Mesothelial cell of epicardium (in vitro differentiated cells): ENCODE measurements at regions not wholly inside any gene's neighbourhood (a gene's known extent, or its start where the extent isn't known, plus 50 kb on each side); places are given as distances from the start of the nearest gene placed in this dataset.

Experiments used
- DNase-seq, 2 experiments: peaks; one replicate each; pipeline ENCODE4 v3.0.0; 2021; ENCODE audit warnings: low spot score in 2 of 2; ENCODE audit not compliant: unreplicated experiment in 2 of 2
- H3K27ac Mint-ChIP-seq: 2 replicates; pipeline ENCODE4 v1.8.0; 2021; ENCODE audit warnings: mixed read lengths
- H3K27me3 Mint-ChIP-seq: 2 replicates; pipeline ENCODE4 v1.8.0; 2021; ENCODE audit warnings: low read depth, mixed read lengths
- H3K36me3 Mint-ChIP-seq: 2 replicates; pipeline ENCODE4 v1.8.0; 2021; ENCODE audit warnings: mixed read lengths
- H3K4me1 Mint-ChIP-seq: 2 replicates; pipeline ENCODE4 v1.8.0; 2021; ENCODE audit warnings: mixed read lengths
- H3K4me3 Mint-ChIP-seq: 2 replicates; pipeline ENCODE4 v1.8.0; 2021; ENCODE audit warnings: mild to moderate bottlenecking, moderate library complexity, mixed read lengths
- H3K9me3 Mint-ChIP-seq: 2 replicates; pipeline ENCODE4 v1.8.0; 2021; ENCODE audit warnings: mixed read lengths
- TF ChIP-seq, protein P1 (sequence below): fragments of 200-600 bp; sonication (generic); IDR thresholded peaks from one replicate; pipeline ENCODE4 v1.5.0; 2021; ENCODE audit warnings: antibody characterized with exemption; ENCODE audit not compliant: unreplicated experiment

DNA sequence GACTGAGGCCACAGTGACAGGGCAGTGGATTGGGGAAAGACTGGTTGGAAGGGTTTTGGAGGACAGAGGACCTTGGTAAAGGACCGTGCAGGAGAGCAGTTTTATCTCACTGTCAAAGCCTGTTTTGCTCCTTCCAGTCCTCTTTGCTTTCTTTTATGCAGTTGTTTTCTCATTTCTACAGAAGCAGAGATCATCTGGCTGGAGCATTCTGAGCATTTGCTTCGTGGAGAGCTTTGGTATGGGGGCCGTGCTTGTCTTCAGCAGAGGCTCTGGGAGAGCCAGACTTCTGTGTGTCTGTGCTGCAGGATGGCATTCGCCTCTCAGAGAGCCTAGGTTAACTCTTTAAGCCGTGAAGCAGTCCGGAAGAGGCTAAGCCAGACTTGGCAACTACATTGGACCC lies 171.8 kb upstream of the TUT7 start:
- Mint-ChIP-seq H3K27me3 (peaks cover 26% of the 10 kb centered on the region), H3K4me3 (no peak overlapping the region), H3K9me3 (no peaks in the 10 kb centered on the region), H3K27ac (peak overlapping the region; percentile 74), H3K36me3 (no peaks in the 10 kb centered on the region), H3K4me1 (peaks cover 26% of the 10 kb centered on the region)
- DNase-seq: no peak
- TF ChIP-seq, protein P1, sequence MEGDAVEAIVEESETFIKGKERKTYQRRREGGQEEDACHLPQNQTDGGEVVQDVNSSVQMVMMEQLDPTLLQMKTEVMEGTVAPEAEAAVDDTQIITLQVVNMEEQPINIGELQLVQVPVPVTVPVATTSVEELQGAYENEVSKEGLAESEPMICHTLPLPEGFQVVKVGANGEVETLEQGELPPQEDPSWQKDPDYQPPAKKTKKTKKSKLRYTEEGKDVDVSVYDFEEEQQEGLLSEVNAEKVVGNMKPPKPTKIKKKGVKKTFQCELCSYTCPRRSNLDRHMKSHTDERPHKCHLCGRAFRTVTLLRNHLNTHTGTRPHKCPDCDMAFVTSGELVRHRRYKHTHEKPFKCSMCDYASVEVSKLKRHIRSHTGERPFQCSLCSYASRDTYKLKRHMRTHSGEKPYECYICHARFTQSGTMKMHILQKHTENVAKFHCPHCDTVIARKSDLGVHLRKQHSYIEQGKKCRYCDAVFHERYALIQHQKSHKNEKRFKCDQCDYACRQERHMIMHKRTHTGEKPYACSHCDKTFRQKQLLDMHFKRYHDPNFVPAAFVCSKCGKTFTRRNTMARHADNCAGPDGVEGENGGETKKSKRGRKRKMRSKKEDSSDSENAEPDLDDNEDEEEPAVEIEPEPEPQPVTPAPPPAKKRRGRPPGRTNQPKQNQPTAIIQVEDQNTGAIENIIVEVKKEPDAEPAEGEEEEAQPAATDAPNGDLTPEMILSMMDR: no peak

DNA sequence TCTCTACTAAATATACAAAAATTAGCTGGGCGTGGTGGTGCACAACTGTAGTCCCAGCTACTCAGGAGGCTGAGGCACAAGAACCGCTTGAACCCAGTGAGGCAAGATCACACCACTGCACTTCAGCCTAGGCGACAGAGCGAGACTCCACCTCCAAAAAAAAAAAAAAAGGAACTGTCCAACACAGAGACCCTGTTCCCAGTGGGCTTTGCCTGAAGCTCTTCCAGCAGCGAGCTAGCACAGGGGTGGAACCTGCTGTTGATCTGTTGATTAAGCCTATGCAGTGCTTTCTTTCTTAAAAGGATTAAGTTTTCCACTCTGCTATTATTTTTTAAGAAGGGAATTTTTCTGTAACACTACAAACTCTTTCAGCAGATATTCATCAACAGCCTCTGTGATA lies 171.0 kb upstream of the TUT7 start:
- Mint-ChIP-seq H3K4me1 (peaks cover 26% of the 10 kb centered on the region), H3K9me3 (no peaks in the 10 kb centered on the region), H3K36me3 (no peaks in the 10 kb centered on the region), H3K27ac (no peak overlapping the region), H3K27me3 (peaks cover 30% of the 10 kb centered on the region), H3K4me3 (no peak overlapping the region)
- no peak for DNase-seq
- TF ChIP-seq, protein P1: no peak

DNA sequence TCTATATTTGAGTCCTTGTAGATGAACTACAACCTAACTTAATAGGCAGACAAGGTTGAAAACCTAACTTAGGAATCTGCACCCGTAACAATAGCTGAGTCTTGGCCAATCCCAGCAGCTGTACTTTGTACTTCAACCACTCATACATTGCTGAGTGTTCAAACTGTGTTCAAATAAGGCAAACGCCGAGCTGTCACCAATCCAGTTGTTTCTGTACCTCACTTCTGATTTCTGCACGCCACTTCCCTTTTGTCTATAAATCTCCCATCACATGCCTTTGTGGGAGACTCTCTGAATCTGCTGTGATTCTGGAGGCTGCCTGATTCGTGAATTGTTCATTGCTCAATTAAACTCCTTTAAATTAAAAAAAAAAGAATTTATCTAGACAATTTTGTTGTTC lies 167.8 kb upstream of the TUT7 start:
- Mint-ChIP-seq H3K9me3 (no peaks in the 10 kb centered on the region), H3K4me1 (peaks cover 16% of the 10 kb centered on the region), H3K4me3 (no peak overlapping the region), H3K36me3 (no peaks in the 10 kb centered on the region), H3K27ac (no peak overlapping the region), H3K27me3 (peaks cover 27% of the 10 kb centered on the region)
- DNase-seq: no peak
- TF ChIP-seq, protein P1: no peak

DNA sequence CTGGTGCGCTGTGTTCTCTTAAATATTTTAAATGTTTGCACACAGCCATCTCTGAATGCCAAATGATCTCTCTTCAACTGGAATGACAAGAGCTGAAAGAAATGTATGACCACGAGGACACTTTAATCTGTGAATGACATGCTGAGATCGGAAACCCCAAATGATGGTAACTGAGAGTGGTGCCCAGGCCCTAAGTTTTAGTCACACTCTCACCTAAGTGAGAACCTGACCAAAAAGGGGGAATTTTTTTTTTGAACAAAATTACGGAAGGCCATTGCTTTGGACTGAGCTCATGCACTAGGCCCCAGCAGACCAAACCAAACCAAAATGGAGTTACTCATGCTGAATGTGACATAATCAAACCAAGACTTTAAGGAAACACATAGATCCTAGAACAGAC lies 167.1 kb upstream of the TUT7 start:
- Mint-ChIP-seq H3K4me3 (no peak overlapping the region), H3K4me1 (peaks cover 11% of the 10 kb centered on the region), H3K9me3 (no peaks in the 10 kb centered on the region), H3K27me3 (peaks cover 28% of the 10 kb centered on the region), H3K36me3 (no peaks in the 10 kb centered on the region), H3K27ac (no peak overlapping the region)
- DNase-seq: no peak
- TF ChIP-seq, protein P1: no peak

DNA sequence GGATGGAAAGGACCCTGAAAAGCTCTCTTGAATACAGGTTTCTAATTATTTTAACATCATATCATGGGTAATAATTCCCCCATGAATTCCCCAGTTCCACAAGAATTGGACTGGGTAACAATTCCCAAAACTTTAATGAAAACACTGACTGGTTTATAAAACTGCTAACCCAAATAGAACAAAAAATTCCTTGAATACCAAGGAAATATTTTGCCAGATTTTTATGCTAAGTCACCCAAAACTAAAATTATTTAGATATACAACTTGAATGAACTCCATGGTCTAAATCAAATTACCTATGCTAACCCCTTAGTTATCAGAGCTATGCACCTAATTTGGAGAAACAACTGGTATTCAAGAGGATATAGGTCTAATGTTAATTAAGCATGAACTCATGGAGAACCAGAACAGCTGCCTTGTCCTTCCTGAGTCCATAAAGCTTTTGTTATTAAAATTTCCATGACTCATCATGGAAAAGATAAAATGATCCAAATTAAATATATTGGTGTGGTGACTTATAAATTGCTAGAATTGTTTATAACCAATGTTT lies 164.9 kb upstream of the TUT7 start:
- Mint-ChIP-seq H3K27me3 (peaks cover 42% of the 10 kb centered on the region), H3K4me1 (peaks cover 11% of the 10 kb centered on the region), H3K9me3 (no peaks in the 10 kb centered on the region), H3K27ac (no peak overlapping the region), H3K36me3 (no peaks in the 10 kb centered on the region), H3K4me3 (no peak overlapping the region)
- DNase-seq: no peak
- TF ChIP-seq, protein P1: no peak

DNA sequence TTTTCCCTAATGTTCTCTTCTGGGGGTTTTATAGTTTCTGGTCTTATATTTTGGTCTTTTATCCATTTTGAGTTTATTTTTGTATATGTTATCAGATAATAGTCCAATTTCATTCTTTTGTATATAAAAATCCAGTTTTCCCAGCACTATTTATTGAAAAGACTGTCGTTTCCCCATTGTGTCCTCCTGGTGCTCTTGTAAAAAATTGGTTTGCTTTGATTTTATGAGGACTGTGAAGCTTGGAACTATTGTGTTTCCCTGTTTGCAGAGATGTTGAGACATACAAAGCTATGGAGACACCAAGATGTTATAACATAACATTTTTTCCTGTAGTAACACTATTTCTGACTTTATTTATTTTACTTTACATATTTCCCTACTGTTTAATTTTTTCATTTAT lies 163.3 kb upstream of the TUT7 start:
- TF ChIP-seq, protein P1: no peak
- no peaks in the 10 kb centered on the region for H3K36me3 Mint-ChIP-seq
- H3K9me3 Mint-ChIP-seq: no peaks in the 10 kb centered on the region
- H3K4me1 Mint-ChIP-seq: peaks cover 16% of the 10 kb centered on the region
- no peak for DNase-seq
- H3K27me3 Mint-ChIP-seq: peaks cover 59% of the 10 kb centered on the region
- H3K27ac Mint-ChIP-seq: no peak overlapping the region
- H3K4me3 Mint-ChIP-seq: no peak overlapping the region
